ENCODE measurements at regions not wholly inside any gene's neighbourhood (a gene's known extent, or its start where the extent isn't known, plus 50 kb on each side); places are given as distances from the start of the nearest gene placed in this dataset.

DNA sequence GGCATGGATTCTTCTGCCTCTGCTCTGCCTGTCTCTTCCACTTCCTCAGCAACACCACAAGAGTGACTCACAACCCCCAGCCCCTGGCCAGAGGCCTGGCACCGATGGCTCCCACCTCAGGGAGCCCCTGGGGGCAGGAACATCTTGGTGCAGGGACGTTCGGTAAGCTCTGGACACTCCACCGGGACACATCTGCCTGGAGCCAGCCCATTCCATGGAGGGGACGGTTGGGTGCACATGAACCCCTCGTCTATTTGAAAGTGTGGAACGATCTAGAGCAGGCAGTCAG is 246.5 kb downstream of the ERMARD start:
- no peak overlapping the region for H3K4me3 ChIP-seq (ENCODE audit: control insufficient read depth, low read depth, low read length)
- DNase-seq (ENCODE audit: low read depth) = no peak
- TF ChIP-seq, protein P1, sequence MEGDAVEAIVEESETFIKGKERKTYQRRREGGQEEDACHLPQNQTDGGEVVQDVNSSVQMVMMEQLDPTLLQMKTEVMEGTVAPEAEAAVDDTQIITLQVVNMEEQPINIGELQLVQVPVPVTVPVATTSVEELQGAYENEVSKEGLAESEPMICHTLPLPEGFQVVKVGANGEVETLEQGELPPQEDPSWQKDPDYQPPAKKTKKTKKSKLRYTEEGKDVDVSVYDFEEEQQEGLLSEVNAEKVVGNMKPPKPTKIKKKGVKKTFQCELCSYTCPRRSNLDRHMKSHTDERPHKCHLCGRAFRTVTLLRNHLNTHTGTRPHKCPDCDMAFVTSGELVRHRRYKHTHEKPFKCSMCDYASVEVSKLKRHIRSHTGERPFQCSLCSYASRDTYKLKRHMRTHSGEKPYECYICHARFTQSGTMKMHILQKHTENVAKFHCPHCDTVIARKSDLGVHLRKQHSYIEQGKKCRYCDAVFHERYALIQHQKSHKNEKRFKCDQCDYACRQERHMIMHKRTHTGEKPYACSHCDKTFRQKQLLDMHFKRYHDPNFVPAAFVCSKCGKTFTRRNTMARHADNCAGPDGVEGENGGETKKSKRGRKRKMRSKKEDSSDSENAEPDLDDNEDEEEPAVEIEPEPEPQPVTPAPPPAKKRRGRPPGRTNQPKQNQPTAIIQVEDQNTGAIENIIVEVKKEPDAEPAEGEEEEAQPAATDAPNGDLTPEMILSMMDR (conservative IDR thresholded peaks at IDR 0.05; ENCODE audit: control insufficient read depth, insufficient read depth, low read depth, low read length) = no peak

DNA sequence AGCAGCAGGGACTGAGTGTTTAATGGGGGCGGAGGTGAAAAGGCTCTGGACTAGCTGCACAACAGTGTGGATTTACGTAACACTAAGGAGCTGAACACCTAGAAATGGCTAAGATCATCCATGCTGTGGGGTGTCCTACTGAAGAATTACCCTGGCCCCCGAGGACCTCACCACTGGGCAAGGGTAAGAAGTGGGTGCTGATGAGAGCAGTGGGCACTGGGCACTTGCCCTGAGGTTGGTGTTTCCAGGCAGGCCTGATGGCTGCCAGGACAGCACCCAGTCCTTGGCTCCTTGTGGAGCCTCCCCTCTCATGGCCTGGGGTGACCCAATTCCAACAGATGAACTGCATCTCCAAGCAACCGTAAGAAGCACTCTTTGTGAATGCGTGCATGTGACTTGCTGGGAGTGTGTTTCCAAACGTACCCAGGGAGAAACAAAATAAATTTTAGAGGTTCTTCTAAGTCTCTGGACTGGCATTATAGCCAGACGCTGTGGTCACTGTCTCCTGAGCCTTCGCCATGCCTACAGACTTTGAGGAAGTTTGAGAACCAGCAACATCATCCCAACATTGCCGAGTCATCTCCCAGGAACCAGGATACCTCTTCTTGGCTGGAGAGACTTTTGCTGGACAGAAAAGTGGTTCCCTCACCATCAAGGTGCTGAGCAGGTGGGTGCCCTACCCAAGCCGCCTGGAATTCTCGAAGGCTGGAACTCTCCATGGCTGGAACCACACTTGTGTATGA is 245.9 kb downstream of the ERMARD start:
- no peak for DNase-seq (ENCODE audit: low read depth)
- TF ChIP-seq, protein P1 (conservative IDR thresholded peaks at IDR 0.05; ENCODE audit: control insufficient read depth, insufficient read depth, low read depth, low read length) = no peak
- no peak overlapping the region for H3K4me3 ChIP-seq (ENCODE audit: control insufficient read depth, low read depth, low read length)

DNA sequence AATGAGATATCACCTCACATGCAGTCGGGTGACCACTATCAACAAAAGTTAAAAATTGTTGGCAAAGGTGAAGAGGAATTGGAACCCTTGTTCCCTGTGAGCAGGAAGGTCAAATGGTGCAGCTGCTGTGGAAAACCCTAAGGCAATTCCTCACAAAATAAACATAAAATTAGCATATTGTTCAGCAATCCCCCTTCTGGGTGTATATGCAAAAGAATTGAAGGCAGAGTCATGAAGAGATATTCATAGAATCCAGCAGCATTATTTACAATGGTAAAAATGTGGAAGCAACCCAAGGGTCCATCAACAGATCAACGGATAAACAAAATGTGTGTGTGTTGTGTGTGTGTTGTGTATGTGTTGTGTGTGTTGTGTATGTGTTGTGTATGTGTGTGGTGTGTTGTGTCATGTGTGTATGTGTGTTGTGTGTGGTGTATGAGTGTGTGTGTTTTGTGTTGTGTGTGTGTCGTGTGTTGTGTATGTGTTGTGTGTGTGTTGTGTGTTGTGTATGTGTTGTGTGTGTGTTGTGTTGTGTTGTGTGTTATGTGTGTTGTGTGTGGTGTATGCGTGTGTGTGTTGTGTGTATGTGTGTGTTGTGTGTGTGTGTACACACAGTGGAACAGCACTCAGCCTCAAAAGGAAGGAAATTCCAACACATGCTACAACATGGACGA is 245.1 kb downstream of the ERMARD start:
- no peak overlapping the region for H3K4me3 ChIP-seq (ENCODE audit: control insufficient read depth, low read depth, low read length)
- no peak for DNase-seq (ENCODE audit: low read depth)
- TF ChIP-seq, protein P1 (conservative IDR thresholded peaks at IDR 0.05; ENCODE audit: control insufficient read depth, insufficient read depth, low read depth, low read length) = no peak

DNA sequence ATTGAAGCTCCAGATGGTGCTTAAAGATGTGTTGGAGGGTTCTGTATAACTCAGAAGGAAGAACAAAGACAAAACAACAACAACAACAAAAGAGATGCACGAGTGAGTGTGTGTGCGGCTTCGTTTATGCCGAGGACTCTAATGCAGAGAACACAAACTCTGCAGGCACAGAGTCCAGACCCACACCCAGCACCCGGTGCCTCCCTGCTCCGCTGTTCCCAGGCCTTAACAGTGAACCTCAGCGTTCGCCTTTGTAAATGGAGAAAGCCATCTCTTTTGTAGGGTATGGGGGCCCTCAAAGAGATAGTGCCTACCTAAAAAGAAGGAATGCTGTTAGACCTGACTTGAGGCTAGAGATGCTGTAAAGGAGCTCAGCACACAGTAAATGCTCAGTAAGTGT is 243.3 kb downstream of the ERMARD start:
- TF ChIP-seq, protein P1 (conservative IDR thresholded peaks at IDR 0.05; ENCODE audit: control insufficient read depth, insufficient read depth, low read depth, low read length) = no peak
- no peak for DNase-seq (ENCODE audit: low read depth)
- H3K4me3 ChIP-seq (ENCODE audit: control insufficient read depth, low read depth, low read length) = no peak overlapping the region

DNA sequence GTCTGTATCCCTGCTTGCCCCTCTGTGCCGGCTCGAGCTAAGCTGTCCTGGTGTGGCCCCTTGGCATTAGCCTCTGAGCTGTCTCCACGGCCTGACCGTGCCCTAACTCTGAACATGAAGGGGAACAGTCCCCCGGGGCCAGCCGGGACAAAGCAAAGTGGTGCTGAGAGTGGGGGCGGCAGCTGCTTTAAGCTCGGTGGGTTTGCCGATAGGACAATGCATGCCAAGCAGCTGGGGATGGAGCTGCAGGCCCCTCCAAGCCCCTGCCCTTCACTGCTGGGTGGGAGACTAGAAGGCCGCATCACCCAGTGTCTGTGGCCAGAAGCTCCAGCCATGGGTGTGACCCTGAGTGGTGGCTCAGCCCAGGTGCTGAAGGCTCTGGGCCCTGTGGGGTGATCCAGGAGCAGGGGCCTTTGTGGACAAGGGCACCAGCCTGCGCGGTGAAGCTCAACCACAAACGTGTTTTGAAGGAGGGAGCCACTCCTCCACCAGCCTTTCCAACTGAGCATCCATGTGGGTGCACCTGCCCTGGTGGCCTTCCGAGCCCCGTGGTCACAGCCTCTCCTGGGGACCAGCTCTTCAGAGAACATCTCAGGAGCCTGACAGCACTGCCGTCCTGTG is 242.5 kb downstream of the ERMARD start:
- no peak for DNase-seq (ENCODE audit: low read depth)
- TF ChIP-seq, protein P1 (conservative IDR thresholded peaks at IDR 0.05; ENCODE audit: control insufficient read depth, insufficient read depth, low read depth, low read length) = no peak
- no peak overlapping the region for H3K4me3 ChIP-seq (ENCODE audit: control insufficient read depth, low read depth, low read length)

DNA sequence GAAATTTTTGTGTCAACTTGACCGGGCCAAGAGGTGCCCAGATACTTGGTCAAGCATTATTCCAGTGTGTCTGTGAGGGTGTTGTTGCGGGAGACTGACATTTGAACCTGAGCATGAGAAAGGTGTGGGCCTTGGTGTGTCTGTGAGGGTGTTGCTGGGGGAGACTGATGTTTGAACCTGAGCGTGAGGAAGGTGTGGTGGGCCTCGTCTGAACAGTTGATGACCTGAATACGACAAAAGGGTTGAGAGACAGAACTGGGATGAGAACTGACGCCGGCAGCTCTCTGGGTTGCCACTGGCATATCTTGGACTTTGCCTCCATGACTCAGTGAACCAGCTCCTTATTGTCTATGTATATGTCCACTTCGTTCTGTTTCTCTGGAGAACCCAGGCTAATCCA is 240.5 kb downstream of the ERMARD start:
- no peak for DNase-seq (ENCODE audit: low read depth)
- no peak overlapping the region for H3K4me3 ChIP-seq (ENCODE audit: control insufficient read depth, low read depth, low read length)
- TF ChIP-seq, protein P1 (conservative IDR thresholded peaks at IDR 0.05; ENCODE audit: control insufficient read depth, insufficient read depth, low read depth, low read length) = no peak

Measured in fibroblast of mammary gland (primary cell).